H9 (cell line): ENCODE measurements at regions not wholly inside any gene's neighbourhood (a gene's known extent, or its start where the extent isn't known, plus 50 kb on each side); places are given as distances from the start of the nearest gene placed in this dataset.

ENCODE experiments used
- DNase-seq: peaks from one replicate; pipeline ENCODE4 v3.0.0-alpha.2; 2017
- H2AFZ ChIP-seq: one replicate; pipeline ENCODE4 v1.6.1; 2013; ENCODE audit warnings: mild to moderate bottlenecking, low read length, control low read depth, moderate library complexity
- H2AK5ac ChIP-seq: 2 replicates; pipeline ENCODE4 v1.6.1; 2013; ENCODE audit warnings: low read length, control low read depth, mixed read lengths; ENCODE audit not compliant: insufficient read length
- H2BK120ac ChIP-seq: one replicate; pipeline ENCODE4 v1.6.1; 2013; ENCODE audit warnings: low read depth, mild to moderate bottlenecking, low read length, control low read depth, inconsistent platforms; ENCODE audit not compliant: poor library complexity, severe bottlenecking
- H2BK12ac ChIP-seq: 2 replicates; pipeline ENCODE4 v1.6.1; 2013; ENCODE audit warnings: low read length, control low read depth, mixed read lengths, low read depth; ENCODE audit not compliant: insufficient read length
- H2BK15ac ChIP-seq: 2 replicates; pipeline ENCODE4 v1.6.1; 2013; ENCODE audit warnings: low read depth, low read length, control low read depth
- H2BK20ac ChIP-seq: one replicate; pipeline ENCODE4 v1.6.1; 2013; ENCODE audit warnings: low read depth, mild to moderate bottlenecking, low read length, control low read depth, inconsistent platforms; ENCODE audit not compliant: poor library complexity, severe bottlenecking
- H2BK5ac ChIP-seq: 2 replicates; pipeline ENCODE4 v1.6.1; 2013; ENCODE audit warnings: low read length, control low read depth, mixed read lengths; ENCODE audit not compliant: insufficient read length
- H3K14ac ChIP-seq: 2 replicates; pipeline ENCODE4 v1.6.1; 2013; ENCODE audit warnings: low read length, control low read depth; ENCODE audit not compliant: insufficient read depth
- H3K18ac ChIP-seq: 2 replicates; pipeline ENCODE4 v1.6.1; 2013; ENCODE audit warnings: low read depth, mild to moderate bottlenecking, mixed read lengths, low read length, control low read depth; ENCODE audit not compliant: insufficient read length
- H3K23ac ChIP-seq: 2 replicates; pipeline ENCODE4 v1.6.1; 2013; ENCODE audit warnings: low read length, control low read depth, mixed read lengths, low read depth; ENCODE audit not compliant: insufficient read length
- H3K23me2 ChIP-seq: 2 replicates; pipeline ENCODE4 v1.6.1; 2013; ENCODE audit warnings: low read depth, mild to moderate bottlenecking, mixed read lengths, low read length, control low read depth; ENCODE audit not compliant: insufficient read length, poor library complexity, severe bottlenecking
- H3K27ac ChIP-seq: 2 replicates; pipeline ENCODE4 v1.5.1; 2013; ENCODE audit warnings: low read length, control low read depth, mixed read lengths, low read depth; ENCODE audit not compliant: insufficient read length
- H3K27me3 ChIP-seq: 2 replicates; pipeline ENCODE4 v1.6.1; 2013; ENCODE audit warnings: low read length, control low read depth, inconsistent platforms; ENCODE audit not compliant: insufficient read depth
- H3K4ac ChIP-seq: 2 replicates; pipeline ENCODE4 v1.6.1; 2013; ENCODE audit warnings: low read depth, mild to moderate bottlenecking, control low read depth, inconsistent platforms, low read length, moderate library complexity
- H3K4me1 ChIP-seq: 2 replicates; pipeline ENCODE4 v1.6.1; 2013; ENCODE audit warnings: low read length, control low read depth, inconsistent platforms; ENCODE audit not compliant: insufficient read depth
- H3K4me2 ChIP-seq: 2 replicates; pipeline ENCODE4 v1.6.1; 2013; ENCODE audit warnings: low read length, control low read depth, mixed read lengths; ENCODE audit not compliant: insufficient read length, insufficient read depth
- H3K56ac ChIP-seq: 2 replicates; pipeline ENCODE4 v1.6.1; 2013; ENCODE audit warnings: low read depth, mild to moderate bottlenecking, mixed read lengths, low read length, control low read depth; ENCODE audit not compliant: insufficient read length
- H3K79me1 ChIP-seq: 2 replicates; pipeline ENCODE4 v1.6.1; 2013; ENCODE audit warnings: low read depth, mild to moderate bottlenecking, moderate library complexity, low read length, control low read depth, inconsistent platforms; ENCODE audit not compliant: insufficient read depth, poor library complexity, severe bottlenecking
- H3K79me2 ChIP-seq: 2 replicates; pipeline ENCODE4 v1.6.1; 2013; ENCODE audit warnings: low read length, control low read depth, inconsistent platforms; ENCODE audit not compliant: insufficient read depth
- H3K9ac ChIP-seq: 2 replicates; pipeline ENCODE4 v1.6.1; 2013; ENCODE audit warnings: low read length, control low read depth, mixed read lengths; ENCODE audit not compliant: insufficient read length; ENCODE audit errors: extremely low read depth
- H3K9me3 ChIP-seq: one replicate; pipeline ENCODE4 v1.6.1; 2013; ENCODE audit warnings: low read depth, low read length, inconsistent platforms; ENCODE audit not compliant: control insufficient read depth
- H3T11ph ChIP-seq: one replicate; pipeline ENCODE4 v1.6.1; 2013; ENCODE audit warnings: mild to moderate bottlenecking, low read length, control low read depth, inconsistent platforms
- H4K20me1 ChIP-seq: one replicate; pipeline ENCODE4 v1.6.1; 2013; ENCODE audit not compliant: control insufficient read depth, insufficient read length, insufficient read depth
- H4K5ac ChIP-seq: 2 replicates; pipeline ENCODE4 v1.6.1; 2013; ENCODE audit warnings: low read depth, mild to moderate bottlenecking, mixed read lengths, low read length, control low read depth; ENCODE audit not compliant: insufficient read length
- H4K8ac ChIP-seq: replicated peaks from 2 replicates; pipeline ENCODE4 v1.6.1; 2013; ENCODE audit warnings: low read length, control low read depth, mixed read lengths, low read depth; ENCODE audit not compliant: insufficient read length
- H4K91ac ChIP-seq: 2 replicates; pipeline ENCODE4 v1.6.1; 2013; ENCODE audit warnings: low read depth, mild to moderate bottlenecking, moderate library complexity, mixed read lengths, low read length, control low read depth; ENCODE audit not compliant: insufficient read length
- H3K27ac Mint-ChIP-seq, 3 experiments: 2 replicates in 2 of 3; 3 replicates in 1 of 3; pipeline ENCODE4 v1.8.0; 2020 to 2021; ENCODE audit warnings: mixed read lengths in 3 of 3, mild to moderate bottlenecking in 1 of 3, moderate library complexity in 1 of 3
- H3K27me3 Mint-ChIP-seq: 2 replicates; pipeline ENCODE4 v1.8.0; 2021; ENCODE audit warnings: low read depth, mild to moderate bottlenecking, moderate library complexity, mixed read lengths
- H3K36me3 Mint-ChIP-seq, 3 experiments: 2 replicates in 2 of 3; 3 replicates in 1 of 3; pipeline ENCODE4 v1.8.0; 2020 to 2021; ENCODE audit warnings: low read depth in 3 of 3, mixed read lengths in 3 of 3; ENCODE audit not compliant: insufficient read depth in 1 of 3
- H3K4me1 Mint-ChIP-seq, 2 experiments: 2 replicates each; pipeline ENCODE4 v1.8.0; 2020; ENCODE audit warnings: mixed read lengths in 2 of 2
- H3K4me3 Mint-ChIP-seq, 2 experiments: 2 replicates in 1 of 2; 3 replicates in 1 of 2; pipeline ENCODE4 v1.8.0; 2020 to 2021; ENCODE audit warnings: mild to moderate bottlenecking in 2 of 2, mixed read lengths in 2 of 2, moderate library complexity in 1 of 2
- H3K9me3 Mint-ChIP-seq, 2 experiments: 2 replicates in 1 of 2; 3 replicates in 1 of 2; pipeline ENCODE4 v1.8.0; 2020; ENCODE audit warnings: mild to moderate bottlenecking in 2 of 2, mixed read lengths in 2 of 2, moderate library complexity in 1 of 2
- WGBS: extraction: QIAGEN DNeasy Blood & Tissue Kit; methylation state at CpG from one replicate; pipeline ENCODE4 v1.1.7; 2013; ENCODE audit warnings: missing lambda C conversion rate, low lambda C conversion rate, mixed read lengths; ENCODE audit not compliant: insufficient read length; ENCODE audit errors: extremely low coverage; 5-methylcytosine and 5-hydroxymethylcytosine counted together
- TF ChIP-seq, protein P1 (sequence below): fragments of 200-600 bp; sonication (generic); conservative IDR thresholded peaks from 3 replicates; pipeline ENCODE4 v1.8.0; 2021; ENCODE audit warnings: antibody characterized with exemption, mild to moderate bottlenecking

DNA sequence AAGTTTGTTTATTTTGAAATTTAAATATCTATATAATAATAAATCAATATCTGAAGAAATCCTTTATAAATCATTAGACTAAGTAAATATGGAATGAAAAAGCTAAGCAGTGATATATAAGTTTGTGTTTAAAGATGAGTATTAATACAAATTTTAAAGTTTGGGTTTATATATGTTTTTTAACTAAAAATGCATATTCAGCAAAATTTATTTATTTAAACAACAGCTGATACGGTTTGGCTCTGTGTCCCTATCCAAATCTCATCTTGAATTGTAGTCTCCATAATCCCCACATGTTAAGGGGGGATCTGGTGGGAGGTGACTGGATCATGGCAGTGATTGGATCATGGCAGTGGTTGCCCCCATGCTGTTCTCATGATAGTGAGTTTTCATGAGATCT, 580.7 kb upstream of the EPHA6 start:
- Histone ChIP-seq H4K91ac (no peak overlapping the region), H3K56ac (no peak overlapping the region), H2AK5ac (no peak overlapping the region), H3K27me3 (no peaks in the 10 kb centered on the region), H3K14ac (no peak overlapping the region), H4K20me1 (no peaks in the 10 kb centered on the region), H4K5ac (no peak overlapping the region), H3K4me1 (no peaks in the 10 kb centered on the region), H2BK15ac (no peak overlapping the region), H3T11ph (no peak overlapping the region), H3K79me2 (no peaks in the 10 kb centered on the region), H3K79me1 (no peaks in the 10 kb centered on the region), H2BK20ac (no peak overlapping the region), H3K4me2 (no peak overlapping the region), H4K8ac (no peak overlapping the region), H3K27ac (no peak overlapping the region), H3K4ac (no peak overlapping the region), H3K23ac (no peak overlapping the region), H3K9me3 (no peaks in the 10 kb centered on the region), H2BK5ac (no peak overlapping the region), H2AFZ (no peak overlapping the region), H3K9ac (no peak overlapping the region), H3K23me2 (no peaks in the 10 kb centered on the region), H2BK12ac (no peak overlapping the region), H2BK120ac (no peak overlapping the region), H3K18ac (no peak overlapping the region)
- no peaks in the 10 kb centered on the region for H3K36me3 Mint-ChIP-seq
- no peak overlapping the region for H3K27ac Mint-ChIP-seq
- H3K4me3 Mint-ChIP-seq = no peak overlapping the region
- H3K27me3 Mint-ChIP-seq = no peaks in the 10 kb centered on the region; the same call in 1 of the 2 replicates
- peaks cover 5 to 8% of the 10 kb centered on the region in 2 experiments for H3K4me1 Mint-ChIP-seq
- DNase-seq = no peak
- no CpG with 5 or more reads among the region's 1 CpG for WGBS
- TF ChIP-seq, protein P1, sequence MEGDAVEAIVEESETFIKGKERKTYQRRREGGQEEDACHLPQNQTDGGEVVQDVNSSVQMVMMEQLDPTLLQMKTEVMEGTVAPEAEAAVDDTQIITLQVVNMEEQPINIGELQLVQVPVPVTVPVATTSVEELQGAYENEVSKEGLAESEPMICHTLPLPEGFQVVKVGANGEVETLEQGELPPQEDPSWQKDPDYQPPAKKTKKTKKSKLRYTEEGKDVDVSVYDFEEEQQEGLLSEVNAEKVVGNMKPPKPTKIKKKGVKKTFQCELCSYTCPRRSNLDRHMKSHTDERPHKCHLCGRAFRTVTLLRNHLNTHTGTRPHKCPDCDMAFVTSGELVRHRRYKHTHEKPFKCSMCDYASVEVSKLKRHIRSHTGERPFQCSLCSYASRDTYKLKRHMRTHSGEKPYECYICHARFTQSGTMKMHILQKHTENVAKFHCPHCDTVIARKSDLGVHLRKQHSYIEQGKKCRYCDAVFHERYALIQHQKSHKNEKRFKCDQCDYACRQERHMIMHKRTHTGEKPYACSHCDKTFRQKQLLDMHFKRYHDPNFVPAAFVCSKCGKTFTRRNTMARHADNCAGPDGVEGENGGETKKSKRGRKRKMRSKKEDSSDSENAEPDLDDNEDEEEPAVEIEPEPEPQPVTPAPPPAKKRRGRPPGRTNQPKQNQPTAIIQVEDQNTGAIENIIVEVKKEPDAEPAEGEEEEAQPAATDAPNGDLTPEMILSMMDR = no peak
- H3K9me3 Mint-ChIP-seq = peaks cover 0 to 2% of the 10 kb centered on the region in 2 experiments; a peak in 3 of 5 replicates
